OCI-LY3 (cell line): ENCODE measurements at regions not wholly inside any gene's neighbourhood (a gene's known extent, or its start where the extent isn't known, plus 50 kb on each side); places are given as distances from the start of the nearest gene placed in this dataset.
"Not testable (repeated sequence)": the region's sequence is repeated elsewhere in the genome, so short reads cannot be mapped to it uniquely, and the experiment has no call there.

Experiments
- H2AFZ ChIP-seq: fragments of 200-600, 300-600 bp; shearing (Covaris generic); 2 replicates; pipeline ENCODE4 v1.6.0; 2014; ENCODE audit warnings: antibody characterized with exemption, low read depth, low read length
- H3K27ac ChIP-seq: fragments of 200-600, 300-600 bp; sonication (generic); 2 replicates; pipeline ENCODE4 v1.5.1; 2014; ENCODE audit warnings: mild to moderate bottlenecking, low read length, moderate library complexity, mixed read lengths
- H3K27me3 ChIP-seq: fragments of 200-600, 300-600 bp; sonication (generic); 2 replicates; pipeline ENCODE4 v1.6.1; 2014; ENCODE audit warnings: low read depth, low read length, mixed read lengths
- H3K36me3 ChIP-seq: fragments of 200-600, 300-600 bp; sonication (generic); replicated peaks from 2 replicates; pipeline ENCODE3; 2014; ENCODE audit warnings: low read depth, low read length, mixed read lengths
- H3K4me1 ChIP-seq: fragments of 300-600, 200-600 bp; sonication (generic); 2 replicates; pipeline ENCODE4 v1.6.1; 2014; ENCODE audit warnings: low read length, mixed read lengths
- H3K4me2 ChIP-seq: fragments of 200-600, 300-600 bp; sonication (generic); 2 replicates; pipeline ENCODE4 v1.6.1; 2014; ENCODE audit warnings: low read length, mixed read lengths
- H3K4me3 ChIP-seq: fragments of 300-600, 200-600 bp; sonication (generic); 2 replicates; pipeline ENCODE4 v1.5.1; 2014; ENCODE audit warnings: antibody characterized with exemption, mild to moderate bottlenecking, low read length, moderate library complexity
- H3K79me2 ChIP-seq: fragments of 300-600, 200-600 bp; shearing (Covaris generic); 2 replicates; pipeline ENCODE4 v1.6.1; 2014; ENCODE audit warnings: mild to moderate bottlenecking, low read length, mixed read lengths
- H3K9ac ChIP-seq: fragments of 300-600, 200-600 bp; shearing (Covaris generic); 2 replicates; pipeline ENCODE4 v1.6.0; 2014; ENCODE audit warnings: mild to moderate bottlenecking, low read length, moderate library complexity
- H3K9me3 ChIP-seq: fragments of 200-600, 300-600 bp; shearing (Covaris generic); 2 replicates; pipeline ENCODE4 v1.6.1; 2014; ENCODE audit warnings: low read length, mixed read lengths; ENCODE audit not compliant: insufficient read depth
- H4K20me1 ChIP-seq: fragments of 200-600, 300-600 bp; sonication (generic); 2 replicates; pipeline ENCODE4 v1.6.1; 2016; ENCODE audit warnings: low read length, mixed read lengths; ENCODE audit not compliant: insufficient read depth
- CTCF ChIP-seq: fragments of 200-600, 300-600 bp; sonication (generic); IDR thresholded peaks from 2 replicates; pipeline ENCODE4 v1.5.1; 2014; ENCODE audit warnings: antibody characterized with exemption, low read length, low read depth
- EZH2phosphoT487 ChIP-seq: fragments of 200-600 bp; shearing (Covaris generic); IDR thresholded peaks from 2 replicates; pipeline ENCODE4 v1.6.1; 2018; ENCODE audit warnings: antibody characterized with exemption, mixed run types, low read depth

- Histone ChIP-seq H3K9me3 (no peaks in the 10 kb centered on the region), H3K9ac (no peak overlapping the region), H3K79me2 (no peaks in the 10 kb centered on the region), H3K4me2 (no peak overlapping the region), H3K4me3 (no peak overlapping the region), H3K36me3 (no peaks in the 10 kb centered on the region), H3K27me3 (no peaks in the 10 kb centered on the region), H2AFZ (no peak overlapping the region), H3K4me1 (no peaks in the 10 kb centered on the region), H3K27ac (no peak overlapping the region), H4K20me1 (no peaks in the 10 kb centered on the region)
- TF ChIP-seq CTCF (no peak), EZH2phosphoT487 (no peak)
Observed at GRCh38 chr7:65276822-65277221, 96.8 kb upstream of the ZNF92 start.

DNA sequence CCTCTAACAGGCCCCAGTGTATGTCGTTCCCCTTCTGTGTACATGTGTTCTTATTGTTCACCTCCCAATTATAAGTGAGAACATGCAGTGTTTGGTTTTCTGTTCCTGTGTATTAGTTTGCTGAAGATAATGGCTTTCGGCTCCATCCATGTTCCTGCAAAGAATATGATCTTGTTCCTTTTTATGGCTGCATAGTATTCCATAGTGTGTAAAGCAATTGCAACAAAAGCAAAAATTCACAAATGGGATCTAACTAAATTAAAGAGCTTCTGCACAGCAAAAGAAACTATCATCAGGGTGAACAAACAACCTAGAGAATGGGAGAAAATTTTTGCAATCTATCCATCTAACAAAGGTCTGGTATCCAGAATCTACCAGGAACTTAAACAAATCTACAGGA lies 102.2 kb upstream of the ZNF92 start:
- H3K9ac ChIP-seq, H3K4me2 ChIP-seq, H3K27me3 ChIP-seq, H3K79me2 ChIP-seq, H3K4me1 ChIP-seq, H3K9me3 ChIP-seq, H3K27ac ChIP-seq, H3K4me3 ChIP-seq, H3K36me3 ChIP-seq, H4K20me1 ChIP-seq, H2AFZ ChIP-seq: not testable (repeated sequence)

DNA sequence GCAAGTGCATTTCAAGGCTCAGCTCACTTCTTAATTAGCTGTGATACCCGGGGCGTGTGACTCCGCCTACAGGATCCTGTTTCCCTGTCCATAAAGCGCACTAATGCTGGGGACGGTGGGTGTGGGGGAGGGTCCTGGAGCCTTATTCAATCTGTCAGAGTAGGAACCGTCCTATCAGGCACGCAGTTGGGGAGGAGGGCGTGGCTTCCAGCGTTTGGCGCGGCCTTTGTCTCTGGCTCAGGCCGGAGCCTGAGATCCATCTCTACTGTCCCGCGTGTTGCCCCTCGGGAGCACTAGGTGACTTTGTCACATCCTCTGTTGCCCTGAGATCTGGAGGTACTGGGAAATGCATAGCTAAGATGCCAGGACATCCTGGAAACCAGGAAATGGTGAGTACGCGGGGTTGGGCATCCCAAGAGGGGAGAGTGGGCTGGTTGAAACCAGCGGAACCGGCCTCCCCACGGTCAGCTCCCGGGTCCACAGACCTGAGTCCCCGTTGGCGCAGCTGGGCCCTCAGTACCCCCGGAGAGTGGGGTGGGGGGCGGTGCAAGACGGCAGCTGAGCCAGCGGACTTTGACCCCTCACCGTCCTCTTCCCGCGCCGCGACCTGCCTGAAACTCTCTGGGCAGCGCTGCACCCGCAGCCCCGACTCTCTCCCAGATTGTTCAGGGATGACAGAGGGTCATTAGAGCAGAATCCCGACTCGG lies 104.4 kb upstream of the ZNF92 start:
- peak overlapping the region; percentile 69 for H3K4me2 ChIP-seq

DNA sequence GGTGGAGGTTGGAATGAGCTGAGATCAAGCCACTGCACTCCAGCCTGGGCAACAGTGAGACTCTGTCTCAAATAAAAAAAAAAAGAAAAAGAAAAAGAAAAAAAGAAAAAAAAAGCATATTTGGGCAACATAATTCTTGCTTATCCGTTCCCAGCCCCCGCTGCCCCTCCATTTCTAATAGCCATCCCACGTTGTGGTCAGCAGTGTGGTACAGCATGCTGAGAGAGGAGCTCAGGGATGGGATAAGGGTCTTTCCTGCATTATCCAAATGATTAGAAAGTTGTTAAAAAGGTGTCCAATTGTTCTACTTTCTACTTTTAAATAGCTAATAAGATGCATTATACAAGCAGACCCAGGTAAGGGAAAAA lies 104.9 kb upstream of the ZNF92 start:
- no peaks in the 10 kb centered on the region for H3K36me3 ChIP-seq
- no peaks in the 10 kb centered on the region for H3K79me2 ChIP-seq
- no peaks in the 10 kb centered on the region; the same call in 1 of the 2 replicates for H3K27me3 ChIP-seq
- H3K9ac ChIP-seq, result peak overlapping the region; percentile 63
- H3K4me3 ChIP-seq, result peak overlapping the region; percentile 78
- H4K20me1 ChIP-seq, result no peaks in the 10 kb centered on the region
- peak overlapping the region; percentile 69 for H3K4me2 ChIP-seq
- TF ChIP-seq EZH2phosphoT487 (no peak), CTCF (no peak)
- H3K4me1 ChIP-seq, result peaks cover 9% of the 10 kb centered on the region
- H3K9me3 ChIP-seq, result no peaks in the 10 kb centered on the region
- H2AFZ ChIP-seq, result peak overlapping the region; percentile 69; the same call in 1 of the 2 replicates
- H3K27ac ChIP-seq, result no peak overlapping the region

More for the DNA sequence above, 104.4 kb upstream of the ZNF92 start:
- no peak for TF ChIP-seq EZH2phosphoT487
- no peak overlapping the region for H3K27ac ChIP-seq
- H3K36me3 ChIP-seq, result no peaks in the 10 kb centered on the region
- no peaks in the 10 kb centered on the region for H3K79me2 ChIP-seq
- H4K20me1 ChIP-seq, result no peaks in the 10 kb centered on the region
- H2AFZ ChIP-seq, result peak overlapping the region; percentile 69
- H3K27me3 ChIP-seq, result no peaks in the 10 kb centered on the region; the same call in 1 of the 2 replicates
- H3K4me3 ChIP-seq, result peak overlapping the region; percentile 78
- peaks cover 9% of the 10 kb centered on the region for H3K4me1 ChIP-seq
- peak overlapping the region; percentile 63 for H3K9ac ChIP-seq
- H3K9me3 ChIP-seq, result no peaks in the 10 kb centered on the region

DNA sequence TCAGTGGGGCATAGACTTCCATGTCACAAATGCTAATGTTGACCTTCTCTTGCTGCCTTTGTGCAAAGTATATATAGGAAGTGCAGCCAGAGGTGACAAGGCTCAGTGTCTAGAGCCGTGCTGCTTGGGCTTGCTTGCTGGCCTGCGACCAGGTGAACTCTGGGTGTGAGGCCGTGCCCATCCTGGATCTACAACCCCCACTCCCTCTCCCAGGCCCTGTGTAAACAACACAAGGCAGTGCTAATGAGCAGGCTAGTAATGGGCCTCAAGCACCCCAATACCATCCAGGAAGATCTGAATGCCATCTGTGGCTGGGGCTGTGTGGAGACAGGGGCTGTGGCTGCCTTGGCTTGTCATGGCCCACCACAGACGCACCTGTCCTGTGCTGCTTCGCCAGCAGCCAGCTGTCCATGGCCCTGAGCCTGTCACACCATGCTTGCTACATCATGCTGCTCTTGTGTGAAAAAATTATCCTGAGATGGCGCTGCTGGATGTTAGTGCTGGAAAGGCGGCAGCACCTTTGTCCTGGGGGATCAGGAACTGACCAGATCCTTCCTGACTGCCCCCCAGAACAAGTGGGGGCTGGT lies 107.6 kb upstream of the ZNF92 start:
- H3K4me3 ChIP-seq, result no peak overlapping the region
- H2AFZ ChIP-seq, result no peak overlapping the region
- H3K4me1 ChIP-seq, result peaks cover 9% of the 10 kb centered on the region
- no peaks in the 10 kb centered on the region; the same call in 1 of the 2 replicates for H3K27me3 ChIP-seq
- no peak overlapping the region for H3K27ac ChIP-seq
- H3K4me2 ChIP-seq, result no peak overlapping the region
- H3K79me2 ChIP-seq, result no peaks in the 10 kb centered on the region
- no peaks in the 10 kb centered on the region for H3K9me3 ChIP-seq
- no peaks in the 10 kb centered on the region for H3K36me3 ChIP-seq
- H3K9ac ChIP-seq, result no peak overlapping the region
- no peaks in the 10 kb centered on the region for H4K20me1 ChIP-seq
- TF ChIP-seq EZH2phosphoT487, result no peak
- no peak for TF ChIP-seq CTCF
